IMR-90 (cell line): ENCODE measurements at regions not wholly inside any gene's neighbourhood (a gene's known extent, or its start where the extent isn't known, plus 50 kb on each side); places are given as distances from the start of the nearest gene placed in this dataset.

Source experiments
- ATAC-seq: fragments of 200-7000 bp; cut with Tn5 transposase; 2 replicates; pipeline ENCODE4 v1.9.1; 2020; ENCODE audit warnings: low read depth, mild to moderate bottlenecking, moderate library complexity
- BruUV-seq: library from RNA; stranded (reverse); fragments of 400-500 nt; replicated peaks from 2 replicates; lab custom pipeline; 2021; lab: Mats Ljungman, UMichigan
- CTCF ChIA-PET: fragments of 300-600 bp; formaldehyde crosslinking; extraction: SDS; loops from one replicate; lab custom pipeline; 2021; ENCODE audit warnings: antibody characterized with exemption; lab: Yijun Ruan, JAX
- POLR2A ChIA-PET: fragments of 300-600 bp; sonication (Branson Sonifier 250); formaldehyde crosslinking; loops from one replicate; lab custom pipeline; 2022; ENCODE audit warnings: antibody characterized with exemption; ENCODE audit not compliant: unreplicated experiment; lab: Charles Lee
- DNase-seq: peaks from one replicate; pipeline ENCODE4 v3.0.0; 2013
- H2AFZ ChIP-seq: replicated peaks from 2 replicates; pipeline ENCODE3; 2013; ENCODE audit warnings: low read length, mild to moderate bottlenecking; ENCODE audit not compliant: poor library complexity
- H2AK5ac ChIP-seq: 2 replicates; pipeline ENCODE4 v1.6.1; 2013; ENCODE audit warnings: low read depth, low read length, inconsistent platforms
- H2AK9ac ChIP-seq: replicated peaks from 2 replicates; pipeline ENCODE3; 2013; ENCODE audit warnings: mild to moderate bottlenecking, low read depth, low read length, moderate library complexity; ENCODE audit not compliant: poor library complexity
- H2BK120ac ChIP-seq: 2 replicates; pipeline ENCODE4 v1.6.1; 2013; ENCODE audit warnings: low read depth, low read length, inconsistent platforms
- H2BK15ac ChIP-seq: 3 replicates; pipeline ENCODE4 v1.6.1; 2013; ENCODE audit warnings: low read depth, low read length, inconsistent platforms
- H2BK20ac ChIP-seq: 2 replicates; pipeline ENCODE4 v1.6.1; 2013; ENCODE audit warnings: low read depth, mild to moderate bottlenecking, inconsistent platforms, low read length, moderate library complexity
- H2BK5ac ChIP-seq: 2 replicates; pipeline ENCODE4 v1.6.1; 2013; ENCODE audit warnings: mild to moderate bottlenecking, low read depth, low read length, inconsistent platforms; ENCODE audit not compliant: poor library complexity, severe bottlenecking
- H3K14ac ChIP-seq: replicated peaks from 2 replicates; pipeline ENCODE4 v1.6.1; 2013; ENCODE audit warnings: low read depth, low read length, inconsistent platforms
- H3K18ac ChIP-seq: 2 replicates; pipeline ENCODE4 v1.6.1; 2013; ENCODE audit warnings: low read depth, low read length, control low read depth
- H3K23ac ChIP-seq: 2 replicates; pipeline ENCODE4 v1.6.1; 2013; ENCODE audit warnings: low read depth, low read length, inconsistent platforms
- H3K27ac ChIP-seq: 2 replicates; pipeline ENCODE4 v1.5.1; 2013; ENCODE audit warnings: mild to moderate bottlenecking, control low read depth, low read length; ENCODE audit not compliant: insufficient read depth
- H3K27me3 ChIP-seq: 2 replicates; pipeline ENCODE4 v1.6.1; 2013; ENCODE audit warnings: low read length; ENCODE audit not compliant: control insufficient read depth, insufficient read depth
- H3K36me3 ChIP-seq: 2 replicates; pipeline ENCODE4 v1.6.1; 2013; ENCODE audit warnings: low read length, mixed read lengths; ENCODE audit not compliant: control insufficient read depth, insufficient read depth
- H3K4ac ChIP-seq: 2 replicates; pipeline ENCODE4 v1.6.1; 2013; ENCODE audit warnings: low read depth, low read length, inconsistent platforms
- H3K4me1 ChIP-seq: 2 replicates; pipeline ENCODE4 v1.6.1; 2013; ENCODE audit warnings: low read length, mixed read lengths; ENCODE audit not compliant: control insufficient read depth, insufficient read depth
- H3K4me2 ChIP-seq: 2 replicates; pipeline ENCODE4 v1.6.1; 2013; ENCODE audit warnings: low read depth, mild to moderate bottlenecking, control low read depth, low read length, moderate library complexity
- H3K4me3 ChIP-seq: 2 replicates; pipeline ENCODE4 v1.5.1; 2013; ENCODE audit warnings: low read depth, mild to moderate bottlenecking, control low read depth, low read length, moderate library complexity; ENCODE audit not compliant: insufficient read depth
- H3K56ac ChIP-seq: 2 replicates; pipeline ENCODE4 v1.6.1; 2013; ENCODE audit warnings: low read length, inconsistent platforms; ENCODE audit not compliant: insufficient read depth; ENCODE audit errors: extremely low read depth
- H3K79me1 ChIP-seq, 2 experiments: 2 replicates each; pipeline ENCODE4 v1.6.1; 2013; ENCODE audit warnings: low read length in 2 of 2, inconsistent platforms in 1 of 2, low read depth in 1 of 2
- H3K9ac ChIP-seq: 2 replicates; pipeline ENCODE4 v1.6.1; 2013; ENCODE audit warnings: low read depth, low read length, control low read depth
- H3K9me1 ChIP-seq: 2 replicates; pipeline ENCODE4 v1.6.1; 2013; ENCODE audit warnings: low read length, inconsistent platforms; ENCODE audit not compliant: insufficient read depth
- H3K9me3 ChIP-seq: 2 replicates; pipeline ENCODE4 v1.6.1; 2013; ENCODE audit warnings: low read length; ENCODE audit not compliant: control insufficient read depth, insufficient read depth
- H4K20me1 ChIP-seq: 2 replicates; pipeline ENCODE4 v1.6.1; 2013; ENCODE audit warnings: low read length, inconsistent platforms; ENCODE audit not compliant: insufficient read depth
- H4K5ac ChIP-seq: 2 replicates; pipeline ENCODE4 v1.6.1; 2013; ENCODE audit warnings: mild to moderate bottlenecking, low read depth, low read length, control low read depth
- H4K8ac ChIP-seq, 2 experiments: 2 replicates each; pipeline ENCODE4 v1.6.1; 2013; ENCODE audit warnings: low read depth in 2 of 2, low read length in 2 of 2, control low read depth in 1 of 2, inconsistent platforms in 1 of 2
- H4K91ac ChIP-seq: 2 replicates; pipeline ENCODE4 v1.6.1; 2013; ENCODE audit warnings: low read depth, low read length, inconsistent platforms; ENCODE audit not compliant: insufficient read depth
- BHLHE40 ChIP-seq: fragments of 150-350 bp; IDR thresholded peaks from 2 replicates; pipeline ENCODE4 v1.6.1; 2016; ENCODE audit warnings: mild to moderate bottlenecking, low read depth, low read length
- CHD1 ChIP-seq: IDR thresholded peaks from 2 replicates; pipeline ENCODE4 v1.6.1; 2012; ENCODE audit warnings: low read depth, low read length, improper control_type of control experiment
- CTCF ChIP-seq: conservative IDR thresholded peaks from 2 replicates; pipeline ENCODE4 v1.5.1; 2012; ENCODE audit warnings: mild to moderate bottlenecking, low read depth, low read length, improper control_type of control experiment
- ELK1 ChIP-seq: fragments of 150-350 bp; IDR thresholded peaks from 2 replicates; pipeline ENCODE4 v1.6.1; 2016; ENCODE audit warnings: low read depth, mild to moderate bottlenecking, low read length, moderate library complexity, borderline replicate concordance
- FOS ChIP-seq: fragments of 150-350 bp; IDR thresholded peaks from 2 replicates; pipeline ENCODE4 v1.6.1; 2016; ENCODE audit warnings: low read depth, low read length
- MAFK ChIP-seq: IDR thresholded peaks from 2 replicates; pipeline ENCODE4 v1.6.1; 2012; ENCODE audit warnings: low read depth, low read length, improper control_type of control experiment
- MXI1 ChIP-seq: IDR thresholded peaks from 2 replicates; pipeline ENCODE4 v1.6.1; 2012; ENCODE audit warnings: low read depth, mild to moderate bottlenecking, low read length, moderate library complexity, borderline replicate concordance
- NFE2L2 ChIP-seq: fragments of 150-350 bp; IDR thresholded peaks from 2 replicates; pipeline ENCODE4 v1.6.1; 2016; ENCODE audit warnings: low read depth, mild to moderate bottlenecking, low read length
- POLR2A ChIP-seq: IDR thresholded peaks from 2 replicates; pipeline ENCODE4 v1.6.1; 2012; ENCODE audit warnings: mild to moderate bottlenecking, low read depth, low read length
- RAD21 ChIP-seq: IDR thresholded peaks from 2 replicates; pipeline ENCODE4 v1.6.1; 2012; ENCODE audit warnings: low read length, improper control_type of control experiment
- RCOR1 ChIP-seq: IDR thresholded peaks from 2 replicates; pipeline ENCODE4 v1.6.1; 2012; ENCODE audit warnings: mild to moderate bottlenecking, low read length, improper control_type of control experiment; ENCODE audit not compliant: insufficient replicate concordance
- RFX5 ChIP-seq: IDR thresholded peaks from 2 replicates; pipeline ENCODE4 v1.8.0; 2012; ENCODE audit warnings: low read depth, mild to moderate bottlenecking, low read length, moderate library complexity
- SMC3 ChIP-seq: fragments of 150-350 bp; IDR thresholded peaks from 2 replicates; pipeline ENCODE4 v1.6.1; 2016; ENCODE audit warnings: low read depth, mild to moderate bottlenecking, antibody characterized with exemption, low read length, moderate library complexity
- WGBS, 2 experiments: methylation state at CpG; one replicate each; pipeline versions ENCODE4 v1.1.5 to v1.1.7; 2013; ENCODE audit warnings: missing lambda C conversion rate in 2 of 2; ENCODE audit not compliant: insufficient read length in 1 of 2; ENCODE audit errors: extremely low coverage in 2 of 2; 5-methylcytosine and 5-hydroxymethylcytosine counted together
- dilution Hi-C: fragments of 300-500 bp; cut with HindIII; formaldehyde crosslinking; loops from one replicate; pipeline ENCODE4 v1.14.3; 2018; ENCODE audit warnings: low sequenced_read_pairs; ENCODE audit not compliant: unreplicated experiment
- in situ Hi-C: fragments of 300-500 bp; cut with MboI; formaldehyde crosslinking; loops from 3 replicates; pipeline ENCODE4 v1.14.3; 2019; ENCODE audit warnings: low sequenced_read_pairs, inconsistent platforms, mixed read lengths
- intact Hi-C: fragments of 100-400 bp; cut with micrococcal nuclease; formaldehyde crosslinking; loops from 2 replicates; pipeline ENCODE4 v1.10.0; 2022
- TF ChIP-seq, protein P1 (sequence below): fragments of 150-350 bp; IDR thresholded peaks from 2 replicates; pipeline ENCODE4 v1.6.1; 2017; ENCODE audit warnings: mild to moderate bottlenecking, antibody characterized with exemption, low read length, low read depth

DNA sequence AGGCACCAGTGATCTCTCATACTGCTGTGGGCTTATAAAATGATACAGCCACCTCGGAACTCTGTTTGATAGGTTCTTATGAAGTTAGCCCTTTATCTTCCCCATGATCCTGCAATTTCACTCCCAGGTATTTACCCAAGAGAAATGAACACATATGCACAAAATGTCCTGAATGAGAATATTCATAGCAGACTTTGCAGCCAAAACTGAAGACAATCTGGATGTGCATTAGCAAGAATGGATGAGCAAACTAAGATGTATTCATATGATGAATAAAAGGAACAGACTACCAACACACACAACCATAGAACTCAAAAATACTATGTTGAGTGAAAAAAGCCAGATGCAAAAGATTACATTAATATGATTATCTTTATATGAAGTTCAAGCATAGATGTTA is 66.7 kb downstream of the KCNA5 start:
- no peak overlapping the region for H4K5ac ChIP-seq
- H2AK9ac ChIP-seq = no peak overlapping the region
- H3K9me3 ChIP-seq = no peaks in the 10 kb centered on the region
- no peaks in the 10 kb centered on the region for H3K79me1 ChIP-seq
- peaks cover 9% of the 10 kb centered on the region for H3K4me1 ChIP-seq
- H3K27ac ChIP-seq = no peak overlapping the region
- no peak overlapping the region for H3K14ac ChIP-seq
- H3K4me2 ChIP-seq = no peak overlapping the region
- BruUV-seq = no TSS peak
- H3K56ac ChIP-seq = no peak overlapping the region
- in situ Hi-C loops = no loop called here
- H2AFZ ChIP-seq = no peak overlapping the region
- no CpG with 5 or more reads among the region's 1 CpG for WGBS, 2 experiments
- peaks cover 5% of the 10 kb centered on the region for H3K9me1 ChIP-seq
- no peak overlapping the region for H3K18ac ChIP-seq
- no peak overlapping the region for H2BK5ac ChIP-seq
- no peaks in the 10 kb centered on the region; the same call in 1 of the 2 replicates for H3K27me3 ChIP-seq
- H3K4ac ChIP-seq = no peak overlapping the region
- ChIA-PET POLR2A (no interaction called here), CTCF (no interaction called here)
- H3K23ac ChIP-seq = no peak overlapping the region
- no peak for ATAC-seq
- dilution Hi-C loops = no loop called here
- no peaks in the 10 kb centered on the region for H4K20me1 ChIP-seq
- intact Hi-C loops = loop anchor here (2.0 kb wide), 1 partner anchor 20 kb away; no protein-coding TSS in a partner anchor
- H3K4me3 ChIP-seq = no peak overlapping the region
- H4K91ac ChIP-seq = no peak overlapping the region
- H2BK15ac ChIP-seq = no peak overlapping the region
- H3K36me3 ChIP-seq = no peaks in the 10 kb centered on the region
- no peak for DNase-seq
- H2BK120ac ChIP-seq = no peak overlapping the region
- H3K9ac ChIP-seq = no peak overlapping the region
- TF ChIP-seq NFE2L2 (no peak), BHLHE40 (no peak), FOS (no peak), POLR2A (no peak), CTCF (no peak), ELK1 (no peak), MXI1 (no peak), RAD21 (no peak), CHD1 (no peak), RCOR1 (no peak), SMC3 (no peak), MAFK (no peak), RFX5 (no peak)
- TF ChIP-seq, protein P1, sequence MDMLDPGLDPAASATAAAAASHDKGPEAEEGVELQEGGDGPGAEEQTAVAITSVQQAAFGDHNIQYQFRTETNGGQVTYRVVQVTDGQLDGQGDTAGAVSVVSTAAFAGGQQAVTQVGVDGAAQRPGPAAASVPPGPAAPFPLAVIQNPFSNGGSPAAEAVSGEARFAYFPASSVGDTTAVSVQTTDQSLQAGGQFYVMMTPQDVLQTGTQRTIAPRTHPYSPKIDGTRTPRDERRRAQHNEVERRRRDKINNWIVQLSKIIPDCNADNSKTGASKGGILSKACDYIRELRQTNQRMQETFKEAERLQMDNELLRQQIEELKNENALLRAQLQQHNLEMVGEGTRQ = no peak
- H2BK20ac ChIP-seq = no peak overlapping the region
- H2AK5ac ChIP-seq = no peak overlapping the region
- H4K8ac ChIP-seq = no peak overlapping the region
